ENCODE measurements at regions not wholly inside any gene's neighbourhood (a gene's known extent, or its start where the extent isn't known, plus 50 kb on each side); places are given as distances from the start of the nearest gene placed in this dataset.

GRCh38 chrX:65894133-65894532 lies 145.7 kb downstream of the VSIG4 start:
- no peak overlapping the region for H4K8ac ChIP-seq (ENCODE audit: extremely low read depth, insufficient read depth, low read length)
- no peak overlapping the region for H2BK15ac ChIP-seq (ENCODE audit: low read length)
- no peaks in the 10 kb centered on the region for H3K4me1 ChIP-seq (replicated peaks in 1 of 4; ENCODE audit: control insufficient read depth in 3 of 4, insufficient read depth in 4 of 4, low read length in 3 of 4)
- H3K36me3 ChIP-seq (ENCODE audit: control insufficient read depth in 2 of 4, insufficient read depth in 4 of 4, low read length in 3 of 4), result no peaks in the 10 kb centered on the region
- H4K5ac ChIP-seq (ENCODE audit: insufficient read length, low read depth, low read length), result no peak overlapping the region
- H3K18ac ChIP-seq (ENCODE audit: extremely low read depth, low read length), result no peak overlapping the region
- WGBS, 2 experiments (ENCODE audit: extremely low coverage in 1 of 2, insufficient coverage in 1 of 2, insufficient read length in 1 of 2, insufficient replicate concordance in 2 of 2, low coverage in 1 of 2, low lambda C conversion rate in 2 of 2, missing lambda C conversion rate in 1 of 2), result 94% methylated on average over 6 of the region's 8 CpGs; no CpG with 5 or more reads in 1 of the 2 experiments
- no peak overlapping the region for H3K4me2 ChIP-seq (ENCODE audit: insufficient read depth in 1 of 2, low read depth in 2 of 2, low read length in 2 of 2)
- POLR2A ChIA-PET (ENCODE audit: partially characterized antibody), result no interaction called here
- no peaks in the 10 kb centered on the region for H3K23me2 ChIP-seq (ENCODE audit: low read depth, low read length)
- no peak overlapping the region for H2AK5ac ChIP-seq (ENCODE audit: low read depth, low read length)
- DNase-seq (ENCODE audit: low read depth in 1 of 2, low spot score in 2 of 2) (no peak), FAIRE-seq (no peak)
- no peak overlapping the region for H3K56ac ChIP-seq (replicated peaks; ENCODE audit: insufficient read length, low read depth, low read length)
- no peak overlapping the region for H3K4me3 ChIP-seq (ENCODE audit: extremely low read depth in 1 of 4, insufficient read depth in 2 of 4, low read depth in 3 of 4, low read length in 4 of 4)
- H3K79me2 ChIP-seq (ENCODE audit: control insufficient read depth in 1 of 2, insufficient read depth in 2 of 2, low read length in 2 of 2), result no peaks in the 10 kb centered on the region
- H2BK12ac ChIP-seq (ENCODE audit: low read depth, low read length), result no peak overlapping the region
- H3K27me3 ChIP-seq (replicated peaks in 1 of 4; ENCODE audit: control insufficient read depth in 3 of 4, extremely low read depth in 1 of 4, insufficient read depth in 3 of 4, low read length in 3 of 4), result no peaks in the 10 kb centered on the region
- H3K27ac ChIP-seq (ENCODE audit: low read depth, low read length), result no peak overlapping the region
- no peak overlapping the region for H4K91ac ChIP-seq (replicated peaks; ENCODE audit: insufficient read length, low read length)
- no peak overlapping the region for H3K14ac ChIP-seq (ENCODE audit: insufficient read length)
- no peak overlapping the region for H3K23ac ChIP-seq (ENCODE audit: insufficient read length)
- no peak overlapping the region for H2AFZ ChIP-seq (ENCODE audit: low read length)
- CTCF ChIA-PET (ENCODE audit: partially characterized antibody), result no interaction called here
- no peak overlapping the region for H3K9ac ChIP-seq (replicated peaks in 1 of 4; ENCODE audit: extremely low read depth in 1 of 4, low read depth in 3 of 4, low read length in 3 of 4)
- no peaks in the 10 kb centered on the region for H3K79me1 ChIP-seq (ENCODE audit: low read depth, low read length)
- H4K20me1 ChIP-seq (replicated peaks in 1 of 2; ENCODE audit: control insufficient read depth in 1 of 2, insufficient read depth in 2 of 2, low read length in 2 of 2), result no peaks in the 10 kb centered on the region
- H2BK5ac ChIP-seq (ENCODE audit: low read depth, low read length), result no peak overlapping the region
- no peak overlapping the region for H3K4ac ChIP-seq (replicated peaks; ENCODE audit: insufficient read length, low read depth, low read length)
- H2BK120ac ChIP-seq (replicated peaks; ENCODE audit: low read depth, low read length), result no peak overlapping the region
- no peak overlapping the region for H2BK20ac ChIP-seq (ENCODE audit: low read length)
- peaks cover 0 to 6% of the 10 kb centered on the region in 2 experiments; a peak in 1 of 4 replicates for H3K9me3 ChIP-seq (ENCODE audit: insufficient read depth in 2 of 2, low read depth in 1 of 2, low read length in 1 of 2)
- TF ChIP-seq CREB1 (IDR thresholded peaks at IDR 0.05) (no peak), RNF2 (IDR thresholded peaks at IDR 0.05; ENCODE audit: borderline replicate concordance, low read depth, low read length, missing control alignments, poor library complexity, severe bottlenecking) (no peak), TEAD4 (IDR thresholded peaks at IDR 0.05; ENCODE audit: low read depth, low read length) (no peak), POLR2AphosphoS5 (IDR thresholded peaks at IDR 0.05; ENCODE audit: low read depth, low read length) (no peak), ZNF274 (IDR thresholded peaks at IDR 0.05; ENCODE audit: borderline replicate concordance, extremely low read depth, low read length) (no peak), HDAC2 (IDR thresholded peaks at IDR 0.05; ENCODE audit: borderline replicate concordance in 1 of 2, low read depth in 2 of 2, low read length in 2 of 2) (no peak), HDAC6 (IDR thresholded peaks at IDR 0.05; ENCODE audit: low read depth, low read length) (no peak), FOSL1 (IDR thresholded peaks at IDR 0.05; ENCODE audit: insufficient read depth, low read depth, low read length) (no peak), YY1 (IDR thresholded peaks at IDR 0.05; ENCODE audit: low read depth, low read length) (no peak), SUZ12 (IDR thresholded peaks at IDR 0.05; ENCODE audit: low read length) (no peak), CTBP2 (IDR thresholded peaks at IDR 0.05; ENCODE audit: borderline replicate concordance, insufficient read depth, insufficient read length, low read length) (no peak), TBP (IDR thresholded peaks at IDR 0.05; ENCODE audit: low read depth, low read length) (no peak), USF2 (IDR thresholded peaks at IDR 0.05; ENCODE audit: low read length) (no peak), CHD1 (IDR thresholded peaks at IDR 0.05; ENCODE audit: low read depth, low read length) (no peak)

Data from H1 (cell line).